Ishikawa (cell line): ENCODE measurements at regions not wholly inside any gene's neighbourhood (a gene's known extent, or its start where the extent isn't known, plus 50 kb on each side); places are given as distances from the start of the nearest gene placed in this dataset.

ENCODE experiments used
- CEBPB ChIP-seq: IDR thresholded peaks from 2 replicates; pipeline ENCODE4 v1.6.1; 2012
- CREB1 ChIP-seq: IDR thresholded peaks from 2 replicates; pipeline ENCODE4 v1.6.1; 2012; ENCODE audit warnings: low read depth
- EGR1 ChIP-seq: IDR thresholded peaks from 2 replicates; pipeline ENCODE4 v1.6.1; 2012
- EP300 ChIP-seq: IDR thresholded peaks from 2 replicates; pipeline ENCODE4 v1.6.1; 2012; ENCODE audit warnings: borderline replicate concordance
- FOXM1 ChIP-seq: IDR thresholded peaks from 2 replicates; pipeline ENCODE4 v1.6.1; 2012; ENCODE audit warnings: low read depth, borderline replicate concordance
- MAX ChIP-seq: IDR thresholded peaks from 2 replicates; pipeline ENCODE4 v1.6.1; 2012
- NFIC ChIP-seq: IDR thresholded peaks from 2 replicates; pipeline ENCODE4 v1.6.1; 2012
- RAD21 ChIP-seq: IDR thresholded peaks from 2 replicates; pipeline ENCODE4 v1.6.1; 2012; ENCODE audit warnings: low read depth
- REST ChIP-seq: IDR thresholded peaks from 2 replicates; pipeline ENCODE4 v1.6.1; 2012; ENCODE audit warnings: low read depth, mild to moderate bottlenecking
- TAF1 ChIP-seq: IDR thresholded peaks from 2 replicates; pipeline ENCODE4 v1.6.1; 2012; ENCODE audit warnings: low read depth, mild to moderate bottlenecking
- TCF12 ChIP-seq: IDR thresholded peaks from 2 replicates; pipeline ENCODE4 v1.6.1; 2012; ENCODE audit warnings: low read depth
- TEAD4 ChIP-seq: IDR thresholded peaks from 2 replicates; pipeline ENCODE4 v1.6.1; 2012
- USF1 ChIP-seq: IDR thresholded peaks from 2 replicates; pipeline ENCODE4 v1.6.1; 2012
- YY1 ChIP-seq: IDR thresholded peaks from 2 replicates; pipeline ENCODE4 v1.6.1; 2012; ENCODE audit warnings: low read depth
- ZBTB7A ChIP-seq: IDR thresholded peaks from 2 replicates; pipeline ENCODE4 v1.6.1; 2012; ENCODE audit warnings: low read depth

GRCh38 chr4:14560577-14560976 is 441.7 kb upstream of the CPEB2 start:
- TF ChIP-seq TAF1 = no peak
- no peak for TF ChIP-seq RAD21
- TF ChIP-seq TCF12 = no peak
- TF ChIP-seq EGR1 = no peak
- no peak for TF ChIP-seq NFIC
- no peak for TF ChIP-seq REST
- no peak for TF ChIP-seq YY1
- TF ChIP-seq MAX = no peak
- no peak for TF ChIP-seq ZBTB7A
- no peak for TF ChIP-seq TEAD4
- no peak for TF ChIP-seq USF1
- no peak for TF ChIP-seq CREB1
- TF ChIP-seq EP300 = no peak
- no peak for TF ChIP-seq CEBPB

- TF ChIP-seq TAF1 (no peak), NFIC (no peak), EGR1 (no peak), TEAD4 (no peak)
These were observed 439.4 kb upstream of the CPEB2 start for GRCh38 chr4:14562901-14563300.

- TF ChIP-seq RAD21 (no peak), REST (no peak), EGR1 (no peak), USF1 (no peak)
These were observed 438.0 kb upstream of the CPEB2 start for GRCh38 chr4:14564281-14564680.

- no peak for TF ChIP-seq TEAD4
- no peak for TF ChIP-seq FOXM1
- no peak for TF ChIP-seq TCF12
- TF ChIP-seq CREB1 = no peak
- TF ChIP-seq USF1 = no peak
- no peak for TF ChIP-seq TAF1
- no peak for TF ChIP-seq YY1
- no peak for TF ChIP-seq ZBTB7A
These were observed 435.8 kb upstream of the CPEB2 start for GRCh38 chr4:14566518-14566917.

GRCh38 chr4:14568351-14568750 is 433.9 kb upstream of the CPEB2 start:
- no peak for TF ChIP-seq TCF12
- TF ChIP-seq ZBTB7A = no peak
- no peak for TF ChIP-seq CEBPB
- no peak for TF ChIP-seq YY1
- no peak for TF ChIP-seq EP300
- TF ChIP-seq CREB1 = no peak
- TF ChIP-seq EGR1 = no peak
- TF ChIP-seq USF1 = no peak
- TF ChIP-seq RAD21 = no peak
- TF ChIP-seq TEAD4 = no peak
- TF ChIP-seq TAF1 = no peak
- no peak for TF ChIP-seq FOXM1
- no peak for TF ChIP-seq MAX

GRCh38 chr4:14575289-14575688 is 427.0 kb upstream of the CPEB2 start:
- TF ChIP-seq TCF12 (no peak), EP300 (no peak), YY1 (no peak), CEBPB (no peak)
